ENCODE measurements at regions not wholly inside any gene's neighbourhood (a gene's known extent, or its start where the extent isn't known, plus 50 kb on each side); places are given as distances from the start of the nearest gene placed in this dataset.

- DNase-seq (ENCODE audit: low read depth), result no peak
- Histone ChIP-seq H3K4me3 (ENCODE audit: low read depth, low read length) (no peak overlapping the region), H3K36me3 (ENCODE audit: control insufficient read depth, insufficient read depth, low read length) (no peaks in the 10 kb centered on the region), H3K27me3 (ENCODE audit: control insufficient read depth, insufficient read depth, low read length) (peaks cover 2% of the 10 kb centered on the region)
- TF ChIP-seq CTCF (IDR thresholded peaks at IDR 0.05; ENCODE audit: insufficient read depth, low read length, poor library complexity, severe bottlenecking), result no peak
Observed at GRCh38 chr9:12462861-12463260, 230.3 kb upstream of the TYRP1 start.

- Histone ChIP-seq H3K27me3 (ENCODE audit: control insufficient read depth, insufficient read depth, low read length) (peaks cover 2% of the 10 kb centered on the region), H3K4me3 (ENCODE audit: low read depth, low read length) (no peak overlapping the region), H3K36me3 (ENCODE audit: control insufficient read depth, insufficient read depth, low read length) (no peaks in the 10 kb centered on the region)
- no peak for TF ChIP-seq CTCF (IDR thresholded peaks at IDR 0.05; ENCODE audit: insufficient read depth, low read length, poor library complexity, severe bottlenecking)
- no peak for DNase-seq (ENCODE audit: low read depth)
Observed at GRCh38 chr9:12463641-12464040, 229.5 kb upstream of the TYRP1 start.

- H3K27me3 ChIP-seq (ENCODE audit: control insufficient read depth, insufficient read depth, low read length), result peaks cover 2% of the 10 kb centered on the region
- H3K4me3 ChIP-seq (ENCODE audit: low read depth, low read length), result no peak overlapping the region
- no peak for TF ChIP-seq CTCF (IDR thresholded peaks at IDR 0.05; ENCODE audit: insufficient read depth, low read length, poor library complexity, severe bottlenecking)
- DNase-seq (ENCODE audit: low read depth), result no peak
- no peaks in the 10 kb centered on the region for H3K36me3 ChIP-seq (ENCODE audit: control insufficient read depth, insufficient read depth, low read length)
Observed at GRCh38 chr9:12464400-12464799, 228.8 kb upstream of the TYRP1 start.

- no peak for DNase-seq (ENCODE audit: low read depth)
- Histone ChIP-seq H3K4me3 (ENCODE audit: low read depth, low read length) (no peak overlapping the region), H3K36me3 (ENCODE audit: control insufficient read depth, insufficient read depth, low read length) (no peaks in the 10 kb centered on the region), H3K27me3 (ENCODE audit: control insufficient read depth, insufficient read depth, low read length) (peaks cover 2% of the 10 kb centered on the region)
- TF ChIP-seq CTCF (IDR thresholded peaks at IDR 0.05; ENCODE audit: insufficient read depth, low read length, poor library complexity, severe bottlenecking), result peak; percentile 46
Observed at GRCh38 chr9:12464910-12465512, 228.2 kb upstream of the TYRP1 start.

GRCh38 chr9:12469084-12469483 is 224.1 kb upstream of the TYRP1 start:
- Histone ChIP-seq H3K4me3 (ENCODE audit: low read depth, low read length) (no peak overlapping the region), H3K36me3 (ENCODE audit: control insufficient read depth, insufficient read depth, low read length) (no peaks in the 10 kb centered on the region)
- no peak for TF ChIP-seq CTCF (IDR thresholded peaks at IDR 0.05; ENCODE audit: insufficient read depth, low read length, poor library complexity, severe bottlenecking)

GRCh38 chr9:12494411-12494810 is 198.8 kb upstream of the TYRP1 start:
- TF ChIP-seq CTCF (IDR thresholded peaks at IDR 0.05; ENCODE audit: insufficient read depth, low read length, poor library complexity, severe bottlenecking), result no peak
- Histone ChIP-seq H3K36me3 (ENCODE audit: control insufficient read depth, insufficient read depth, low read length) (no peaks in the 10 kb centered on the region), H3K27me3 (ENCODE audit: control insufficient read depth, insufficient read depth, low read length) (no peaks in the 10 kb centered on the region), H3K4me3 (ENCODE audit: low read depth, low read length) (no peak overlapping the region)
- DNase-seq (ENCODE audit: low read depth), result no peak

More at GRCh38 chr9:12469084-12469483, 224.1 kb upstream of the TYRP1 start:
- H3K27me3 ChIP-seq (ENCODE audit: control insufficient read depth, insufficient read depth, low read length), result peaks cover 2% of the 10 kb centered on the region
- DNase-seq (ENCODE audit: low read depth), result no peak
